Upper lobe of left lung (tissue), 4 donors: ENCODE measurements at regions not wholly inside any gene's neighbourhood (a gene's known extent, or its start where the extent isn't known, plus 50 kb on each side); places are given as distances from the start of the nearest gene placed in this dataset.

Experiments used
- CTCF ChIP-seq, 6 experiments: fragments of 450-650 bp in 4 of 6; fragments of 200-600 bp in 2 of 6; sonication (generic) in 2 of 6; IDR thresholded peaks; one replicate each; pipeline ENCODE4 v1.5.1; 2016 to 2019; ENCODE audit warnings: antibody characterized with exemption in 6 of 6
- POLR2A ChIP-seq, 4 donors: fragments of 450-650 bp; IDR thresholded peaks; one replicate each; pipeline ENCODE4 v1.5.1; 2016 to 2017; ENCODE audit warnings: antibody characterized with exemption in 4 of 4, mild to moderate bottlenecking in 2 of 4

- TF ChIP-seq CTCF (IDR thresholded peaks at IDR 0.05) = no peak
- TF ChIP-seq POLR2A (IDR thresholded peaks at IDR 0.05) = no peak
These were observed 436.2 kb downstream of the EPHA5 start for GRCh38 chr4:65234061-65234460.
